ENCODE measurements at regions not wholly inside any gene's neighbourhood (a gene's known extent, or its start where the extent isn't known, plus 50 kb on each side); places are given as distances from the start of the nearest gene placed in this dataset.
"Not testable (repeated sequence)": the region's sequence is repeated elsewhere in the genome, so short reads cannot be mapped to it uniquely, and the experiment has no call there.

- Histone ChIP-seq H3K9me3 (ENCODE audit: control insufficient read depth, insufficient read depth, low read length) (no peaks in the 10 kb centered on the region), H3K36me3 (ENCODE audit: insufficient read depth, low read length) (no peaks in the 10 kb centered on the region), H3K4me1 (ENCODE audit: insufficient read depth, low read length) (peaks cover 9% of the 10 kb centered on the region), H3K9ac (ENCODE audit: low read depth, low read length) (no peak overlapping the region)
These were observed 139.5 kb upstream of the LRATD1 start for GRCh38 chr2:14492920-14493503.

GRCh38 chr2:14494759-14495158 is 137.8 kb upstream of the LRATD1 start:
- Histone ChIP-seq H3K9ac (ENCODE audit: low read depth, low read length) (no peak overlapping the region), H3K9me3 (ENCODE audit: control insufficient read depth, insufficient read depth, low read length) (no peaks in the 10 kb centered on the region), H3K36me3 (ENCODE audit: insufficient read depth, low read length) (no peaks in the 10 kb centered on the region), H3K4me1 (ENCODE audit: insufficient read depth, low read length) (peaks cover 9% of the 10 kb centered on the region)

GRCh38 chr2:14501061-14501460 is 131.5 kb upstream of the LRATD1 start:
- H3K9me3 ChIP-seq (ENCODE audit: control insufficient read depth, insufficient read depth, low read length), result no peaks in the 10 kb centered on the region
- H3K9ac ChIP-seq (ENCODE audit: low read depth, low read length), result no peak overlapping the region
- H3K4me1 ChIP-seq (ENCODE audit: insufficient read depth, low read length), result no peaks in the 10 kb centered on the region
- no peaks in the 10 kb centered on the region for H3K36me3 ChIP-seq (ENCODE audit: insufficient read depth, low read length)

DNA sequence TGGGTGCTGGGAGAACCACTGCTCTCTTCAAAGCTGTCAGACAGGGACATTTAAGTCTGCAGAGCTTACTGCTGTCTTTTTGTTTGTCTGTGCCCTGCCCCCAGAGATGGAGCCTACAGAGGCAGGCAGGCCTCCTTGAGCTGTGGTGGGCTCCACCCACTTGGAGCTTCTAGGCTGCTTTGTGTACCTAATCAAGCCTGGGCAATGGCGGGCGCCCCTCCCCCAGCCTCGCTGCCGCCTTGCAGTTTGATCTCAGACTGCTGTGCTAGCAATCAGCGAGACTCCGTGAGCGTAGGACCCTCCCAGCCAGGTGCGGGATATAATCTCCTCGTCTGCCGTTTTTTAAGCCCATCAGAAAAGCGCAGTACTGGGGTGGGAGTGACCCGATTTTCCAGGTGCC is 125.6 kb upstream of the LRATD1 start:
- H3K4me1 ChIP-seq (ENCODE audit: insufficient read depth, low read length); H3K9me3 ChIP-seq (ENCODE audit: control insufficient read depth, insufficient read depth, low read length); H3K36me3 ChIP-seq (ENCODE audit: insufficient read depth, low read length); H3K9ac ChIP-seq (ENCODE audit: low read depth, low read length): not testable (repeated sequence)

DNA sequence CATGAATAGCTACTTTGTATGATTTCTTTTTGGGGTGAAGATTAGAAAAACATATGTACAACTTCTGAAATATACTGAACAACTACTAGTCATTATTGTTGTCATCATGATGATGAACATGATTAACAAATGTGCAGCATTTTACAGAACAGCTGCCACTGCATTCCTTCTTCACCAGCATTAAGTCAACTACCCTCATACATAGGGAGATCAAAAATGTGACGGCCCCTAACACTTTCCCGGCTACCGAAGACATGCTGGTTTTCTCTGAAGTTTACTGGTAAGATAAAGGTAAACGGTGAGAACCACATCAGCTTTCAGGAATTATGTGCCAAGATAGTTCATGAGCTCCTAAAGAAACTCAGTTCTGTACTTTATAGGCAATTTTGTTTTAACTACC is 121.0 kb upstream of the LRATD1 start:
- no peak overlapping the region for H3K9ac ChIP-seq (ENCODE audit: low read depth, low read length)
- no peaks in the 10 kb centered on the region; the same call in 1 of the 2 replicates for H3K36me3 ChIP-seq (ENCODE audit: insufficient read depth, low read length)
- H3K9me3 ChIP-seq (ENCODE audit: control insufficient read depth, insufficient read depth, low read length), result no peaks in the 10 kb centered on the region
- H3K4me1 ChIP-seq (ENCODE audit: insufficient read depth, low read length), result peaks cover 5% of the 10 kb centered on the region

GRCh38 chr2:14513903-14514302 is 118.6 kb upstream of the LRATD1 start:
- H3K4me1 ChIP-seq (ENCODE audit: insufficient read depth, low read length), result peaks cover 5% of the 10 kb centered on the region
- no peaks in the 10 kb centered on the region for H3K9me3 ChIP-seq (ENCODE audit: control insufficient read depth, insufficient read depth, low read length)
- H3K36me3 ChIP-seq (ENCODE audit: insufficient read depth, low read length), result no peaks in the 10 kb centered on the region
- no peak overlapping the region for H3K9ac ChIP-seq (ENCODE audit: low read depth, low read length)

DNA sequence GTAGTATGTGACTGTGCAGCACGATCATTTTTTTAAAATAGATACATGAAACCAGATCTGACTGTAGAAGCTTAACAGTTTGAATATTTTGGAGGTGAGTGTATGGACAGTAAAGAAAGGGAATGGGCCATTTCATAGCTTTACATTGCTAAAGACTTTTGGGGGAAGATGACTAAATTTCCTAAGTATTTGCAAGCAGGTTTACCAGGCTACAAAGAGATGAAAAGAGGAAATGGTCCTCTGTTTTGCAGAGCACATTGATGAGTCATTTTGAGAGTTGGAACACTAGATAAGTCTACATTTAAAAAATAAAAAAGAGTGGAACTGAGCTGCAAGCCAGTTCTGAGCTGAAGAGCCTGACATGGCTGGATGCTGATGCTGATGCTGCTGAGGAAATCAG is 115.7 kb upstream of the LRATD1 start:
- Histone ChIP-seq H3K9ac (ENCODE audit: low read depth, low read length) (no peak overlapping the region), H3K36me3 (ENCODE audit: insufficient read depth, low read length) (no peaks in the 10 kb centered on the region), H3K4me1 (ENCODE audit: insufficient read depth, low read length) (peaks cover 5% of the 10 kb centered on the region), H3K9me3 (ENCODE audit: control insufficient read depth, insufficient read depth, low read length) (no peaks in the 10 kb centered on the region)

DNA sequence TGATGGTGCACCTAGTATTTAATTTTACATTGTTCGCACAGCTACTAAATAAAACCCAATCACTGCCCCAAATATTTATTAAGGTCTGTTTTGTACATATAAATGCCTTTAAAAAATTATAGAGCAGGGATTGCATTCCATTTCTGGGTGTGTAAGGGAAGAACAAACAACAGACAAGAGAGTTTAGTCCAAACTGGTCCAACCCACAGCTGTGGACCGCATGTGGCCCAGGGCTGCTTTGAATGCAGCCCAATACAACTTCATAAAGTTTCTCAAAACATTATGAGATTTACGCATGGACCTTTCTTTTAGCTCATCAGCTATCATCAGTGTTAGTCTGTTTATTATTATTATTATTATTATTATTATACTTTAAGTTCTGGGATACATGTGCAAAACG is 114.8 kb upstream of the LRATD1 start:
- peaks cover 5% of the 10 kb centered on the region for H3K4me1 ChIP-seq (ENCODE audit: insufficient read depth, low read length)
- H3K9ac ChIP-seq (ENCODE audit: low read depth, low read length), result no peak overlapping the region
- H3K9me3 ChIP-seq (ENCODE audit: control insufficient read depth, insufficient read depth, low read length), result no peaks in the 10 kb centered on the region
- no peaks in the 10 kb centered on the region for H3K36me3 ChIP-seq (ENCODE audit: insufficient read depth, low read length)

DNA sequence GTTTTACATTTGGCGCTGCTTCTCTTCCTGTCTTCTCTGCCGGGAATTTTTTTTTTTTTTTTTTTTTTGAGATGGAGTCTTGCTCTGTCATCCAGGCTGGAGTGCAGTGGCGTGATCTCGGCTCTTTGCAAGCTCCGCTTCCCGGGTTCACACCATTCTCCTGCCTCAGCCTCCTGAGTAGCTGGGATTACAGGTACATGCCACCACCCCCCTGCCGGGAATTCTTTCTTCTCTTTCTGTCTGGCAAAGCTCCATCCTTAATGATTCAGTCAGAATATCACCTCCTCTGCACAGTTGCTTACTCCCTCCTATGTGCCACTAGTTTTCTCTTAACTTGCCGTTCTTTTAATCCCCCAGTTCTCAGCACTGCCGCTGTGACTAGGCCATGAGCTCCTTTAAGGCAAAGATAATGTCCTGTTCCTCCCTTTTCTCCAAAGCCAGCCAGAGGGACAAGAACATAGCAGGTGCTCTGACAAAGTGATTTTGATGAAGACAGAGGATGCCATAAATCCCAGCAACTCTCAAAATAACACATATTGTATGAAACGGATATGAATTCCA is 112.1 kb upstream of the LRATD1 start:
- Histone ChIP-seq H3K9me3 (ENCODE audit: control insufficient read depth, insufficient read depth, low read length) (no peaks in the 10 kb centered on the region), H3K4me1 (ENCODE audit: insufficient read depth, low read length) (no peaks in the 10 kb centered on the region), H3K9ac (ENCODE audit: low read depth, low read length) (no peak overlapping the region), H3K36me3 (ENCODE audit: insufficient read depth, low read length) (no peaks in the 10 kb centered on the region)

GRCh38 chr2:14524041-14524802 is 108.3 kb upstream of the LRATD1 start:
- Histone ChIP-seq H3K4me1 (ENCODE audit: insufficient read depth, low read length) (no peaks in the 10 kb centered on the region), H3K9me3 (ENCODE audit: control insufficient read depth, insufficient read depth, low read length) (no peaks in the 10 kb centered on the region), H3K9ac (ENCODE audit: low read depth, low read length) (no peak overlapping the region), H3K36me3 (ENCODE audit: insufficient read depth, low read length) (no peaks in the 10 kb centered on the region)

GRCh38 chr2:14524803-14525080 is 107.8 kb upstream of the LRATD1 start:
- no peaks in the 10 kb centered on the region for H3K9me3 ChIP-seq (ENCODE audit: control insufficient read depth, insufficient read depth, low read length)
- no peaks in the 10 kb centered on the region for H3K36me3 ChIP-seq (ENCODE audit: insufficient read depth, low read length)
- H3K4me1 ChIP-seq (ENCODE audit: insufficient read depth, low read length), result no peaks in the 10 kb centered on the region; the same call in 1 of the 2 replicates
- H3K9ac ChIP-seq (ENCODE audit: low read depth, low read length), result no peak overlapping the region

DNA sequence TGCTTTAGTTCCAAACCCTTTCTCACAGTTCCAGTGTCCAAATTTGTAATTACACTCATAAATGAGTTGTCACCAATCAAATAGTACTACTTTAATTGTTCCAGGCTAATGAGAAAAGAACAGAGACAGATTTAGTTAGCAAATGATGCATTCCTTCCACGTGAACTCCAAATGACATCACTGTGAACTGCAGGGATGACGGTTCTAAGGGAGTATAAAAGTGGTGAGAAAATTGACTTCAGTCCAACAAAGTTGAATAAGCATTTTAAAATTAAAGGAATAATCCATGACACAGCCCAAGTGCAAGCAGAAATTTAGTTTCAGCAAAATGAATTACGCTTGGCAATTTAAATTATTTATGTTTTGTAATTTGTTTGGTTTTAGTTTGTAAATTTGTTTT is 102.0 kb upstream of the LRATD1 start:
- no peak overlapping the region for H3K9ac ChIP-seq (ENCODE audit: low read depth, low read length)
- H3K4me1 ChIP-seq (ENCODE audit: insufficient read depth, low read length), result no peaks in the 10 kb centered on the region; the same call in 1 of the 2 replicates
- no peaks in the 10 kb centered on the region for H3K36me3 ChIP-seq (ENCODE audit: insufficient read depth, low read length)
- no peaks in the 10 kb centered on the region for H3K9me3 ChIP-seq (ENCODE audit: control insufficient read depth, insufficient read depth, low read length)

DNA sequence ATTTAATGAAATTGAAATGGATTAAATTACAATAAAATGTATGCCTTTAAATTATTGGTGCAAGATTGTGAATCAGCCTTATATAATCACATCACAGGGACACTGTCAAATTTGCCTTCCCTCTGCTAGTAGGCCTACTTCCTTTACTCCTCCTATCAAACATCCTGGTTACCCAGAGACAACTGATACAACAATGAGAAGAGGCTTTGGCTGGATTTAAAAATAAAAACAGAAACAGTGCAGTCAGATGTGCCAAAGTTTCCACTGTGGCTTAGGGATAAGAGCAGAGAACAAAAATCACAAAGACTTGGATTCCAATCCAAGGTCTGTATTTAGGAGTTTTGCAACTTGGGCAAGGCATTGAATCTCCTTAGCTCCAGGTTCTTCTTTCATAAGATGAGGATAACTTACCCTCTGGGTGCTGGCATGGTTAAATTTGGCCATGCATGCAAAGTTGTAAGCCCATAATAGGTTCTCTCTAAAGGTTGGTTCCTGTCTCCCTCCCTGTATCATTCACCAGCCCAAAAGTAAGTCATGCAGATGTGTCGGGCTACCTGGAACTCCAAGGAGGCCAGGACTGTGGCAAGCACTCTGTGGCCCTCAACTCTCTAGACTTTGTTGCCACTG is 99.3 kb upstream of the LRATD1 start:
- no peaks in the 10 kb centered on the region; the same call in 1 of the 2 replicates for H3K4me1 ChIP-seq (ENCODE audit: insufficient read depth, low read length)
- no peak overlapping the region for H3K9ac ChIP-seq (ENCODE audit: low read depth, low read length)
- H3K36me3 ChIP-seq (ENCODE audit: insufficient read depth, low read length), result no peaks in the 10 kb centered on the region
- H3K9me3 ChIP-seq (ENCODE audit: control insufficient read depth, insufficient read depth, low read length), result no peaks in the 10 kb centered on the region

GRCh38 chr2:14535156-14535555 is 97.4 kb upstream of the LRATD1 start:
- Histone ChIP-seq H3K9me3 (ENCODE audit: control insufficient read depth, insufficient read depth, low read length) (no peaks in the 10 kb centered on the region), H3K9ac (ENCODE audit: low read depth, low read length) (no peak overlapping the region), H3K4me1 (ENCODE audit: insufficient read depth, low read length) (no peaks in the 10 kb centered on the region), H3K36me3 (ENCODE audit: insufficient read depth, low read length) (no peaks in the 10 kb centered on the region)

- Histone ChIP-seq H3K9me3 (ENCODE audit: control insufficient read depth, insufficient read depth, low read length) (no peaks in the 10 kb centered on the region), H3K36me3 (ENCODE audit: insufficient read depth, low read length) (no peaks in the 10 kb centered on the region), H3K4me1 (ENCODE audit: insufficient read depth, low read length) (no peaks in the 10 kb centered on the region), H3K9ac (ENCODE audit: low read depth, low read length) (no peak overlapping the region)
These were observed 95.5 kb upstream of the LRATD1 start for GRCh38 chr2:14536976-14537375.
